GM12878 (cell line): ENCODE measurements at regions not wholly inside any gene's neighbourhood (a gene's known extent, or its start where the extent isn't known, plus 50 kb on each side); places are given as distances from the start of the nearest gene placed in this dataset.

Experiments used
- ATAC-seq: fragments of 200-7000 bp; cut with Tn5 transposase; 3 replicates; pipeline ENCODE4 v1.9.1; 2020; ENCODE audit warnings: mild to moderate bottlenecking, moderate library complexity
- BruUV-seq: library from RNA; stranded (reverse); fragments of 400-500 nt; replicated peaks from 2 replicates; lab custom pipeline; 2021; lab: Mats Ljungman, UMichigan
- CTCF ChIA-PET: fragments of 300-600 bp; sonication (Branson Sonifier 250); formaldehyde crosslinking; extraction: SDS; loops from one replicate; lab custom pipeline; 2021; ENCODE audit warnings: inconsistent platforms; lab: Yijun Ruan, JAX
- POLR2A ChIA-PET: fragments of 350-600 bp; formaldehyde crosslinking; extraction: SDS; loops from one replicate; lab custom pipeline; 2021; ENCODE audit warnings: inconsistent platforms; lab: Charles Lee
- RAD21 ChIA-PET: fragments of 300-600 bp; sonication (Branson Sonifier 250); formaldehyde crosslinking; loops from one replicate; lab custom pipeline; 2023; ENCODE audit warnings: antibody characterized with exemption; ENCODE audit not compliant: unreplicated experiment; lab: Charles Lee
- SMC1A ChIA-PET: fragments of 300-600 bp; sonication (Branson Sonifier 250); formaldehyde crosslinking; loops from one replicate; lab custom pipeline; 2023; ENCODE audit not compliant: unreplicated experiment, uncharacterized antibody; lab: Charles Lee
- DNase-seq: peaks from one replicate; pipeline ENCODE4 v3.0.0-alpha.2; 2011; ENCODE audit warnings: low read depth, low spot score
- FAIRE-seq: peaks from 3 replicates; lab custom pipeline; 2011; peaks lifted over from hg19 to GRCh38; lab: Jason Lieb, UNC
- H2AFZ ChIP-seq: 2 replicates; pipeline ENCODE4 v1.6.0; 2011; ENCODE audit warnings: low read depth, low read length, control low read depth; ENCODE audit not compliant: control insufficient read depth
- H3K27ac ChIP-seq: 2 replicates; pipeline ENCODE4 v1.5.1; 2011; ENCODE audit warnings: control low read depth; ENCODE audit not compliant: control insufficient read depth, insufficient read depth
- H3K27me3 ChIP-seq, 2 experiments: replicated peaks in 1 of 2; 2 replicates each; pipeline versions ENCODE4 v1.6.0 to v1.6.1; 2011; ENCODE audit warnings: low read length in 1 of 2; ENCODE audit not compliant: control insufficient read depth in 2 of 2, insufficient read depth in 2 of 2
- H3K36me3 ChIP-seq, 2 experiments: 2 replicates each; pipeline ENCODE4 v1.5.1; 2011; ENCODE audit warnings: low read length in 1 of 2; ENCODE audit not compliant: control insufficient read depth in 2 of 2, insufficient read depth in 2 of 2
- H3K4me1 ChIP-seq: 2 replicates; pipeline ENCODE4 v1.6.1; 2011; ENCODE audit warnings: mild to moderate bottlenecking, low read length, moderate library complexity, mixed read lengths; ENCODE audit not compliant: control insufficient read depth, insufficient read depth
- H3K4me2 ChIP-seq: 2 replicates; pipeline ENCODE4 v1.6.0; 2011; ENCODE audit warnings: control low read depth; ENCODE audit not compliant: control insufficient read depth, insufficient read depth
- H3K4me3 ChIP-seq: fragments of 200-600 bp; sonication (generic); 2 replicates; pipeline ENCODE4 v1.5.1; 2016
- H3K79me2 ChIP-seq: 2 replicates; pipeline ENCODE4 v1.6.0; 2011; ENCODE audit warnings: low read length; ENCODE audit not compliant: control insufficient read depth, insufficient read depth
- H3K9ac ChIP-seq: 2 replicates; pipeline ENCODE4 v1.8.0; 2011; ENCODE audit warnings: low read length, control low read depth, mixed read lengths; ENCODE audit not compliant: control insufficient read depth, insufficient read depth
- H3K9me3 ChIP-seq: replicated peaks from 3 replicates; pipeline ENCODE4 v1.5.1; 2011; ENCODE audit warnings: mild to moderate bottlenecking, low read length; ENCODE audit not compliant: control insufficient read depth, insufficient read depth
- H4K20me1 ChIP-seq: 2 replicates; pipeline ENCODE4 v1.6.0; 2011; ENCODE audit not compliant: control insufficient read depth, insufficient read depth
- CHD4 ChIP-seq: fragments of 200-600 bp; sonication (generic); IDR thresholded peaks from 2 replicates; pipeline ENCODE4 v1.6.1; 2016; ENCODE audit warnings: mild to moderate bottlenecking
- E2F4 ChIP-seq: IDR thresholded peaks from 2 replicates; pipeline ENCODE4 v1.6.1; 2012; ENCODE audit warnings: low read depth, low read length, improper control_type of control experiment
- E2F8 ChIP-seq: fragments of 450-650 bp; IDR thresholded peaks from 2 replicates; pipeline ENCODE4 v1.6.1; 2018; ENCODE audit warnings: mild to moderate bottlenecking, low read depth, moderate library complexity; ENCODE audit not compliant: partially characterized antibody
- HDAC2 ChIP-seq: fragments of 200-600 bp; sonication (generic); IDR thresholded peaks from 2 replicates; pipeline ENCODE4 v1.6.1; 2017
- MEF2A ChIP-seq: IDR thresholded peaks from 2 replicates; pipeline ENCODE4 v1.6.1; 2011; ENCODE audit warnings: low read depth, mild to moderate bottlenecking, low read length, moderate library complexity; ENCODE audit not compliant: insufficient read depth
- MEF2B ChIP-seq: fragments of 450-650 bp; IDR thresholded peaks from 2 replicates; pipeline ENCODE4 v1.6.1; 2018; ENCODE audit warnings: mild to moderate bottlenecking, moderate library complexity; ENCODE audit not compliant: partially characterized antibody, poor library complexity, severe bottlenecking
- PML ChIP-seq: IDR thresholded peaks from 2 replicates; pipeline ENCODE4 v1.6.1; 2012; ENCODE audit warnings: low read length, inconsistent platforms
- SMAD5 ChIP-seq: IDR thresholded peaks from 2 replicates; pipeline ENCODE4 v1.6.1; 2016; ENCODE audit warnings: antibody characterized with exemption, low read depth
- TAF1 ChIP-seq: IDR thresholded peaks from 2 replicates; pipeline ENCODE4 v1.6.1; 2011; ENCODE audit warnings: mild to moderate bottlenecking, low read depth, low read length, borderline replicate concordance
- YBX1 ChIP-seq: fragments of 450-650 bp; IDR thresholded peaks from 2 replicates; pipeline ENCODE4 v1.6.1; 2016; ENCODE audit warnings: antibody characterized with exemption
- ZNF274 ChIP-seq: IDR thresholded peaks from one replicate; pipeline ENCODE4 v1.8.0; 2011; ENCODE audit not compliant: insufficient read length, insufficient read depth
- WGBS: methylation state at CpG from one replicate; pipeline ENCODE4 v1.1.6; 2016; ENCODE audit warnings: low lambda C conversion rate; ENCODE audit not compliant: insufficient replicate concordance, insufficient coverage; ENCODE audit errors: missing lambda C conversion rate; 5-methylcytosine and 5-hydroxymethylcytosine counted together
- in situ Hi-C: fragments of 300-500 bp; cut with MboI; formaldehyde crosslinking; loops from 9 replicates; pipeline ENCODE4 v1.14.3; 2018; ENCODE audit warnings: mixed read lengths
- intact Hi-C: fragments of 100-400 bp; cut with micrococcal nuclease; formaldehyde crosslinking; loops from one replicate; pipeline ENCODE4 v1.14.2; 2022; ENCODE audit not compliant: unreplicated experiment
- TF ChIP-seq, protein P1 (sequence below): fragments of 450-650 bp; formaldehyde crosslinking; IDR thresholded peaks from 2 replicates; pipeline ENCODE4 v1.4.0; 2020; ENCODE audit warnings: mild to moderate bottlenecking, moderate library complexity

DNA sequence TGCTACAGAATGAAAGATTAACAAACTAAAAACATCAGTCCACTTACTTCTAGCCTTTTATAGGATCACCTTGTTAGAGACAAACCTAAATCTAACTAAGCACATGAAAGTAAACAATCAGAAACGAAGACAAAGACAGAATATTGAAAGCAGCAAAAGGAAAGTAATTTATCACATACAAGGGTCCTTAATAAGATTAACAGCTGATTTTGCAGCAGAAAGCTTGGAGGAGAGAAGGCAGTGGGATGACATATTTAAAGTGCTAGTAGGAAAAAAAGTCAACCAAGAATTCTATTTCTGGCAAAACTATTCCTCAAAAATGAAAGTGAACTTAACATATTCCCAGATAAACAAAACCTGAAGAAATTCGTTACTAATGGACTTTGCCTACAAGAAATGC lies 286.4 kb downstream of the RWDD3 start:
- FAIRE-seq (no peak), ATAC-seq (no peak), DNase-seq (no peak)
- Histone ChIP-seq H4K20me1 (no peaks in the 10 kb centered on the region), H3K27me3 (no peaks in the 10 kb centered on the region), H3K79me2 (no peaks in the 10 kb centered on the region), H2AFZ (no peak overlapping the region), H3K36me3 (no peaks in the 10 kb centered on the region), H3K9me3 (no peaks in the 10 kb centered on the region), H3K4me1 (no peaks in the 10 kb centered on the region), H3K27ac (no peak overlapping the region), H3K4me3 (no peak overlapping the region), H3K9ac (no peak overlapping the region), H3K4me2 (no peak overlapping the region)
- TF ChIP-seq SMAD5 (no peak), CHD4 (no peak)
- intact Hi-C loops (no loop called here), in situ Hi-C loops (no loop called here)
- SMC1A ChIA-PET: no interaction called here
- WGBS: 0% methylated on average over 2 of the region's 2 CpGs
- CTCF ChIA-PET: no interaction called here
- RAD21 ChIA-PET: no interaction called here
- POLR2A ChIA-PET: no interaction called here
- BruUV-seq: no TSS peak

DNA sequence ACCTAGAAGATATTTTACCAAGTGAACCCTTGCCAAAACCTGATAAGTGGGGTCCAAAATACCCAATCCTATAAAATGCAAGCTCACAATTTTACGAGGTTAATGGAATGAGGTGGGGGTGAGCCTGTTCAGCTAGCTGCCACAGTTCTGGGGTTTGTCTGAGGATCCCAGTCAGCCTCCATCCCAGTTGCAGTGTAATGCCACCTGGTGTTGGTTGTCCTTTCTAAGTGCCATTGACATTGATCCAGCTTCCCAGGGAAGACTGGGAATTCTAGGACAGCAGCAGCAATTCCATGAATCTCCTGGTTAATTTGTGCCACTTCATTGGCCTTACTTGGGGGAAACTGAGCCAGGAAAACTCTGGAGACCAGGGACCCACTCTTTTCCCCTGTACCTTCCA lies 298.3 kb downstream of the RWDD3 start:
- ChIA-PET SMC1A (interaction anchor here (0.6 to 1.6 kb wide), 2 partner anchors 10 to 159 kb away, joined by 3 read pairs; no protein-coding TSS in a partner anchor), POLR2A (no interaction called here), RAD21 (no interaction called here), CTCF (interaction anchor here (1.3 to 1.4 kb wide), 2 partner anchors 14 kb away, joined by 3 to 4 read pairs; no protein-coding TSS in a partner anchor)
- no peaks in the 10 kb centered on the region for H3K9me3 ChIP-seq
- no peaks in the 10 kb centered on the region for H4K20me1 ChIP-seq
- no TSS peak for BruUV-seq
- H3K27ac ChIP-seq: no peak overlapping the region
- H3K27me3 ChIP-seq: no peaks in the 10 kb centered on the region
- in situ Hi-C loops: no loop called here
- no peak overlapping the region for H3K4me2 ChIP-seq
- 0% methylated on average over 1 of the region's 1 CpG for WGBS
- no peaks in the 10 kb centered on the region for H3K36me3 ChIP-seq
- H3K9ac ChIP-seq: no peak overlapping the region
- no peak overlapping the region for H2AFZ ChIP-seq
- no peak for ATAC-seq
- no peaks in the 10 kb centered on the region for H3K4me1 ChIP-seq
- FAIRE-seq: no peak
- H3K79me2 ChIP-seq: no peaks in the 10 kb centered on the region
- intact Hi-C loops: no loop called here
- no peak for DNase-seq
- no peak overlapping the region for H3K4me3 ChIP-seq
- TF ChIP-seq YBX1 (no peak), MEF2B (no peak), PML (no peak), MEF2A (no peak), HDAC2 (no peak), TAF1 (no peak), E2F4 (no peak), E2F8 (no peak), ZNF274 (no peak)
- TF ChIP-seq, protein P1, sequence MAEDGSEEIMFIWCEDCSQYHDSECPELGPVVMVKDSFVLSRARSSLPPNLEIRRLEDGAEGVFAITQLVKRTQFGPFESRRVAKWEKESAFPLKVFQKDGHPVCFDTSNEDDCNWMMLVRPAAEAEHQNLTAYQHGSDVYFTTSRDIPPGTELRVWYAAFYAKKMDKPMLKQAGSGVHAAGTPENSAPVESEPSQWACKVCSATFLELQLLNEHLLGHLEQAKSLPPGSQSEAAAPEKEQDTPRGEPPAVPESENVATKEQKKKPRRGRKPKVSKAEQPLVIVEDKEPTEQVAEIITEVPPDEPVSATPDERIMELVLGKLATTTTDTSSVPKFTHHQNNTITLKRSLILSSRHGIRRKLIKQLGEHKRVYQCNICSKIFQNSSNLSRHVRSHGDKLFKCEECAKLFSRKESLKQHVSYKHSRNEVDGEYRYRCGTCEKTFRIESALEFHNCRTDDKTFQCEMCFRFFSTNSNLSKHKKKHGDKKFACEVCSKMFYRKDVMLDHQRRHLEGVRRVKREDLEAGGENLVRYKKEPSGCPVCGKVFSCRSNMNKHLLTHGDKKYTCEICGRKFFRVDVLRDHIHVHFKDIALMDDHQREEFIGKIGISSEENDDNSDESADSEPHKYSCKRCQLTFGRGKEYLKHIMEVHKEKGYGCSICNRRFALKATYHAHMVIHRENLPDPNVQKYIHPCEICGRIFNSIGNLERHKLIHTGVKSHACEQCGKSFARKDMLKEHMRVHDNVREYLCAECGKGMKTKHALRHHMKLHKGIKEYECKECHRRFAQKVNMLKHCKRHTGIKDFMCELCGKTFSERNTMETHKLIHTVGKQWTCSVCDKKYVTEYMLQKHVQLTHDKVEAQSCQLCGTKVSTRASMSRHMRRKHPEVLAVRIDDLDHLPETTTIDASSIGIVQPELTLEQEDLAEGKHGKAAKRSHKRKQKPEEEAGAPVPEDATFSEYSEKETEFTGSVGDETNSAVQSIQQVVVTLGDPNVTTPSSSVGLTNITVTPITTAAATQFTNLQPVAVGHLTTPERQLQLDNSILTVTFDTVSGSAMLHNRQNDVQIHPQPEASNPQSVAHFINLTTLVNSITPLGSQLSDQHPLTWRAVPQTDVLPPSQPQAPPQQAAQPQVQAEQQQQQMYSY: no peak
